Smooth muscle cell (in vitro differentiated cells): ENCODE measurements at regions not wholly inside any gene's neighbourhood (a gene's known extent, or its start where the extent isn't known, plus 50 kb on each side); places are given as distances from the start of the nearest gene placed in this dataset.

Experiments
- DNase-seq: peaks from one replicate; lab custom pipeline; 2025; ENCODE audit not compliant: unreplicated experiment; lab: John Stamatoyannopoulos, UW
- H2AFZ ChIP-seq: fragments of 200-600 bp; sonication (generic); 2 replicates; pipeline ENCODE4 v1.6.0; 2016; ENCODE audit warnings: antibody characterized with exemption, low read depth, mild to moderate bottlenecking
- H3F3A ChIP-seq: fragments of 200-600 bp; sonication (generic); 2 replicates; pipeline ENCODE4 v1.6.0; 2017; ENCODE audit warnings: antibody characterized with exemption, low read depth
- H3K27ac ChIP-seq: fragments of 200-600 bp; sonication (generic); 2 replicates; pipeline ENCODE4 v1.5.1; 2016; ENCODE audit warnings: low read depth, mild to moderate bottlenecking
- H3K27me3 ChIP-seq: fragments of 200-600 bp; sonication (generic); 2 replicates; pipeline ENCODE4 v1.6.1; 2016; ENCODE audit warnings: low read depth, mild to moderate bottlenecking
- H3K36me3 ChIP-seq: fragments of 200-600 bp; sonication (generic); 2 replicates; pipeline ENCODE4 v1.5.1; 2016; ENCODE audit warnings: low read depth
- H3K4me1 ChIP-seq: fragments of 200-600 bp; sonication (generic); 2 replicates; pipeline ENCODE4 v1.5.1; 2016; ENCODE audit warnings: low read depth
- H3K4me2 ChIP-seq: fragments of 200-600 bp; sonication (generic); 2 replicates; pipeline ENCODE4 v1.6.0; 2016; ENCODE audit warnings: mild to moderate bottlenecking
- H3K4me3 ChIP-seq: fragments of 200-600 bp; sonication (generic); 2 replicates; pipeline ENCODE4 v1.5.1; 2016; ENCODE audit warnings: mild to moderate bottlenecking
- H3K79me2 ChIP-seq: fragments of 200-600 bp; sonication (generic); 2 replicates; pipeline ENCODE4 v1.6.0; 2016; ENCODE audit warnings: low read depth, mild to moderate bottlenecking
- H3K9ac ChIP-seq: fragments of 200-600 bp; sonication (generic); 2 replicates; pipeline ENCODE4 v1.6.0; 2016; ENCODE audit warnings: low read depth
- H3K9me3 ChIP-seq: fragments of 200-600 bp; sonication (generic); replicated peaks from 2 replicates; pipeline ENCODE4 v1.5.1; 2016; ENCODE audit warnings: low read depth
- H4K20me1 ChIP-seq: fragments of 200-600 bp; sonication (generic); 2 replicates; pipeline ENCODE4 v1.6.0; 2016; ENCODE audit warnings: low read depth
- WGBS: methylation state at CpG from one replicate; pipeline ENCODE4 v1.1.7; 2016; ENCODE audit warnings: low lambda C conversion rate; 5-methylcytosine and 5-hydroxymethylcytosine counted together
- TF ChIP-seq, protein P1 (sequence below): fragments of 200-600 bp; sonication (generic); IDR thresholded peaks from 2 replicates; pipeline ENCODE4 v1.5.1; 2017; ENCODE audit warnings: borderline replicate concordance, mild to moderate bottlenecking, antibody characterized with exemption; ENCODE audit not compliant: insufficient read depth, poor library complexity, severe bottlenecking

DNA sequence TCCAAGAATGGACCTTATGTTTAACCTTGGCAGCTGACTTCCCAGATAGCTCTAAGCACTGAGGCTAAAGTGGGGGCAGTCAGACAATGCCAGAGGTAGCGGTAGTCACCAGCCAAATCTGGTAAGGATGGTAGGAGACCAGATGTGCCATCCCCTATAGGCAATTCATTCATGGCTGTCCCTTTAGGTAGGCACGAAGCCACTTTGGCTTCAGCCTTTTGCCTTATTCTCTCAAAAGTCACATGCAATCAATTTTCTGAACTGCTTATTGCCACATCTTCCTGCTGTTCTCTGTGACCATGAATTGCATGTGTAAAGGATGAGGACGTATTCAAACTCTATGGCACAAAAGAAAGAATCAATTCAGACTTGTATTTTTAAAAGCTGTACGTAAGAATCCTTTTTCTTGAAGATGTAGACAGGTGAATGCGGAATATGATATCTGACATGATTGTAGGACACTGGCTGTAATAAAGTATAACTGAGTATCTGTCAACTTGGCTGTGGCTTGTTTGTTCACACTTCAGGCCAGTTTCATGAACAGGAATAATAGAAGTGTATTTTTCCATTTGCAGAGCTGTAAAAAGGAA, 611.7 kb downstream of the NR2F1-AS1 start:
- Histone ChIP-seq H3K4me1 (no peaks in the 10 kb centered on the region), H3K27me3 (no peaks in the 10 kb centered on the region), H3K4me3 (no peak overlapping the region), H3K79me2 (no peaks in the 10 kb centered on the region), H4K20me1 (no peaks in the 10 kb centered on the region), H3K9me3 (no peaks in the 10 kb centered on the region), H2AFZ (no peak overlapping the region), H3K36me3 (no peaks in the 10 kb centered on the region), H3K9ac (no peak overlapping the region), H3K27ac (no peak overlapping the region), H3K4me2 (no peak overlapping the region), H3F3A (no peaks in the 10 kb centered on the region)
- DNase-seq, result no peak
- WGBS, result 95% methylated on average over 5 of the region's 5 CpGs
- TF ChIP-seq, protein P1, sequence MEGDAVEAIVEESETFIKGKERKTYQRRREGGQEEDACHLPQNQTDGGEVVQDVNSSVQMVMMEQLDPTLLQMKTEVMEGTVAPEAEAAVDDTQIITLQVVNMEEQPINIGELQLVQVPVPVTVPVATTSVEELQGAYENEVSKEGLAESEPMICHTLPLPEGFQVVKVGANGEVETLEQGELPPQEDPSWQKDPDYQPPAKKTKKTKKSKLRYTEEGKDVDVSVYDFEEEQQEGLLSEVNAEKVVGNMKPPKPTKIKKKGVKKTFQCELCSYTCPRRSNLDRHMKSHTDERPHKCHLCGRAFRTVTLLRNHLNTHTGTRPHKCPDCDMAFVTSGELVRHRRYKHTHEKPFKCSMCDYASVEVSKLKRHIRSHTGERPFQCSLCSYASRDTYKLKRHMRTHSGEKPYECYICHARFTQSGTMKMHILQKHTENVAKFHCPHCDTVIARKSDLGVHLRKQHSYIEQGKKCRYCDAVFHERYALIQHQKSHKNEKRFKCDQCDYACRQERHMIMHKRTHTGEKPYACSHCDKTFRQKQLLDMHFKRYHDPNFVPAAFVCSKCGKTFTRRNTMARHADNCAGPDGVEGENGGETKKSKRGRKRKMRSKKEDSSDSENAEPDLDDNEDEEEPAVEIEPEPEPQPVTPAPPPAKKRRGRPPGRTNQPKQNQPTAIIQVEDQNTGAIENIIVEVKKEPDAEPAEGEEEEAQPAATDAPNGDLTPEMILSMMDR, result no peak

DNA sequence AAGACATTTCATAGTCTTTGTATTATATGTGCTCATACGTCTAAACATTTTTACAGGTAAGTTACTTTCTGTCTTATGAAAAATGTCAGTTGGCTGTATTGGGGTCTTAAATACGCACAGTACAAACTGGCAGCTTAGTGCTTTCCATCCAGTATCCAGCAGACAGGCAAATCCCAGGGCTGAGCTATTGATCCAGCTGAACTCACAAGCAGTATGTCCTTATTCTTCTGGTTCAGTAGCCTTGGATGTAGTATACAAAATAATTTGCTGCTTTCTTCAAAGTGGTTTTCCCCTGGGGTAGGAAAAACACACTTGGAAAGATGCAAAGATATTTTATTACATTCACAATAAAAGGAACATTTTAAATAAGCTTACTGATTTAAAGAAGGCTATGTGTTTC, 617.2 kb downstream of the NR2F1-AS1 start:
- no peaks in the 10 kb centered on the region for H3K9me3 ChIP-seq
- no peak overlapping the region for H3K4me2 ChIP-seq
- WGBS, result 100% methylated on average over 2 of the region's 2 CpGs
- no peaks in the 10 kb centered on the region for H3K36me3 ChIP-seq
- TF ChIP-seq, protein P1, result no peak
- DNase-seq, result no peak
- H3K79me2 ChIP-seq, result no peaks in the 10 kb centered on the region
- no peaks in the 10 kb centered on the region for H3F3A ChIP-seq
- H2AFZ ChIP-seq, result no peak overlapping the region
- H3K9ac ChIP-seq, result no peak overlapping the region
- no peaks in the 10 kb centered on the region for H3K4me1 ChIP-seq
- H3K27me3 ChIP-seq, result no peaks in the 10 kb centered on the region
- H4K20me1 ChIP-seq, result no peaks in the 10 kb centered on the region
- no peak overlapping the region for H3K27ac ChIP-seq
- no peak overlapping the region for H3K4me3 ChIP-seq

DNA sequence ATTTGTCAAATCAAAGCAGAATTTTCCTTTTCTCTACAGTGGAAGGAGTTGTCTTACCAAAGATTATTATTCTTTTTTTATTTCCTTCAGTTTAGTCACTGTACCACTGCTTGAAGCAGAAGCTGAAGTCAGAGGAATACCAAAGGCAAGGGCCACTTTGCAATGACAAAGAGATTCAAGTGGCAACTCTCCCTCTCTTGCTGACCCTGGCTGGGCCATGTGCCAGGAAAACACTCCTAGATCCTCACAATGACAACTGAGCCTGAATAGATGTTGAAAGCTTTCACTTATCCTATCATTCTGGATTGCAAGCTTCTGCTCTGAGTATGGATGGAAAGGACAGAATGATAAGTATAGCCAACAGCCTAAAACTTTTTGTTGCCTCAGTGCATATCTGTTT, 618.3 kb downstream of the NR2F1-AS1 start:
- H3K36me3 ChIP-seq, result no peaks in the 10 kb centered on the region
- no peaks in the 10 kb centered on the region for H3K79me2 ChIP-seq
- no peaks in the 10 kb centered on the region for H3K9me3 ChIP-seq
- H3K27me3 ChIP-seq, result no peaks in the 10 kb centered on the region
- no peaks in the 10 kb centered on the region for H3K4me1 ChIP-seq
- H3K27ac ChIP-seq, result no peak overlapping the region
- TF ChIP-seq, protein P1, result no peak
- DNase-seq, result no peak
- no peak overlapping the region for H3K9ac ChIP-seq
- no peak overlapping the region for H3K4me3 ChIP-seq
- no peaks in the 10 kb centered on the region for H3F3A ChIP-seq
- no peak overlapping the region for H2AFZ ChIP-seq
- no peaks in the 10 kb centered on the region for H4K20me1 ChIP-seq
- no peak overlapping the region for H3K4me2 ChIP-seq

DNA sequence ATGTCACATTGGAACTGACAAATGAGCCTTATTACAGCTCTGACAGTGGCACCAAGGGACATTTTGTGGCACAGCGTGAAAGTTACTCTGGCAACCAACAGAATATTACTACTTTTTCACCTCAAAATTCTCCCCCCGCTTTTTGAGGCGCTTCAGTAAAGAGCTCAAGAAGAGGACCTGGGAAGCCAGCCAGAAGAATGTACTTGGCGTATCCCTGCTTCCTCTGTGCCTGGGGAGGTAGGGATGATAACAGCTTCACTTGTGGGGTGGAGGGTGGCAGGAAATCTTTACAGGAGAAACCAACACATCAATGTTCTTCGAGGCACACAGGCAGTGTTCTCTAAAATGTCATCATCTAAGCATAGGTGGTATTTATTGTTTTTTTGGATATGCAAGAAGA, 624.1 kb downstream of the NR2F1-AS1 start:
- no peaks in the 10 kb centered on the region for H3K79me2 ChIP-seq
- TF ChIP-seq, protein P1, result no peak
- DNase-seq, result no peak
- H3K9me3 ChIP-seq, result no peaks in the 10 kb centered on the region
- no peak overlapping the region for H3K4me2 ChIP-seq
- no peaks in the 10 kb centered on the region for H4K20me1 ChIP-seq
- H3K36me3 ChIP-seq, result peaks cover 3% of the 10 kb centered on the region
- H3K27me3 ChIP-seq, result no peaks in the 10 kb centered on the region
- 94% methylated on average over 5 of the region's 5 CpGs for WGBS
- H3K9ac ChIP-seq, result no peak overlapping the region
- H3F3A ChIP-seq, result no peaks in the 10 kb centered on the region
- no peak overlapping the region for H3K27ac ChIP-seq
- H2AFZ ChIP-seq, result no peak overlapping the region
- peaks cover 15% of the 10 kb centered on the region for H3K4me1 ChIP-seq
- no peak overlapping the region for H3K4me3 ChIP-seq
